GM19025 (cell line): ENCODE measurements at regions not wholly inside any gene's neighbourhood (a gene's known extent, or its start where the extent isn't known, plus 50 kb on each side); places are given as distances from the start of the nearest gene placed in this dataset.
"Not testable (repeated sequence)": the region's sequence is repeated elsewhere in the genome, so short reads cannot be mapped to it uniquely, and the experiment has no call there.

Experiments
- ATAC-seq: cut with Tn5 transposase; IDR thresholded peaks from one replicate; pipeline ENCODE4 v1.9.1; 2021; ENCODE audit warnings: mild to moderate bottlenecking, low read depth, moderate library complexity; ENCODE audit not compliant: unreplicated experiment

- no peak for ATAC-seq
Measured at GRCh38 chr11:98531576-98531975, 489.2 kb upstream of the CNTN5 start.

- ATAC-seq = no peak
Measured at GRCh38 chr11:98536023-98536422, 484.7 kb upstream of the CNTN5 start.

- not testable (repeated sequence) for ATAC-seq
Measured at GRCh38 chr11:98538358-98538757, 482.4 kb upstream of the CNTN5 start.

- ATAC-seq = no peak
Measured at GRCh38 chr11:98545544-98546175, 475.1 kb upstream of the CNTN5 start.

GRCh38 chr11:98549571-98549970, 471.2 kb upstream of the CNTN5 start:
- no peak for ATAC-seq

- ATAC-seq = no peak
Measured at GRCh38 chr11:98559961-98560360, 460.8 kb upstream of the CNTN5 start.

- ATAC-seq = no peak
Measured at GRCh38 chr11:98561252-98561651, 459.5 kb upstream of the CNTN5 start.

GRCh38 chr11:98561877-98562395, 458.8 kb upstream of the CNTN5 start:
- no peak for ATAC-seq

GRCh38 chr11:98564233-98564632, 456.5 kb upstream of the CNTN5 start:
- ATAC-seq = no peak

GRCh38 chr11:98564881-98565280, 455.9 kb upstream of the CNTN5 start:
- ATAC-seq = no peak

GRCh38 chr11:98565311-98565710, 455.4 kb upstream of the CNTN5 start:
- ATAC-seq = no peak

GRCh38 chr11:98566978-98567377, 453.8 kb upstream of the CNTN5 start:
- ATAC-seq = no peak

GRCh38 chr11:98568013-98568412, 452.7 kb upstream of the CNTN5 start:
- no peak for ATAC-seq

- no peak for ATAC-seq
Measured at GRCh38 chr11:98572941-98573340, 447.8 kb upstream of the CNTN5 start.

GRCh38 chr11:98587884-98588283, 432.9 kb upstream of the CNTN5 start:
- no peak for ATAC-seq

GRCh38 chr11:98589967-98590366, 430.8 kb upstream of the CNTN5 start:
- no peak for ATAC-seq

GRCh38 chr11:98600103-98600502, 420.6 kb upstream of the CNTN5 start:
- ATAC-seq = no peak

- no peak for ATAC-seq
Measured at GRCh38 chr11:98600786-98601773, 419.7 kb upstream of the CNTN5 start.

- no peak for ATAC-seq
Measured at GRCh38 chr11:98616098-98616655, 404.6 kb upstream of the CNTN5 start.

- no peak for ATAC-seq
Measured at GRCh38 chr11:98621767-98622166, 399.0 kb upstream of the CNTN5 start.

- ATAC-seq = no peak
Measured at GRCh38 chr11:98625526-98625925, 395.2 kb upstream of the CNTN5 start.
